NCI-H774 (cell line): ENCODE measurements at regions not wholly inside any gene's neighbourhood (a gene's known extent, or its start where the extent isn't known, plus 50 kb on each side); places are given as distances from the start of the nearest gene placed in this dataset.

ENCODE experiments used
- DNase-seq: peaks from one replicate; lab custom pipeline; 2025; lab: John Stamatoyannopoulos, UW

DNA sequence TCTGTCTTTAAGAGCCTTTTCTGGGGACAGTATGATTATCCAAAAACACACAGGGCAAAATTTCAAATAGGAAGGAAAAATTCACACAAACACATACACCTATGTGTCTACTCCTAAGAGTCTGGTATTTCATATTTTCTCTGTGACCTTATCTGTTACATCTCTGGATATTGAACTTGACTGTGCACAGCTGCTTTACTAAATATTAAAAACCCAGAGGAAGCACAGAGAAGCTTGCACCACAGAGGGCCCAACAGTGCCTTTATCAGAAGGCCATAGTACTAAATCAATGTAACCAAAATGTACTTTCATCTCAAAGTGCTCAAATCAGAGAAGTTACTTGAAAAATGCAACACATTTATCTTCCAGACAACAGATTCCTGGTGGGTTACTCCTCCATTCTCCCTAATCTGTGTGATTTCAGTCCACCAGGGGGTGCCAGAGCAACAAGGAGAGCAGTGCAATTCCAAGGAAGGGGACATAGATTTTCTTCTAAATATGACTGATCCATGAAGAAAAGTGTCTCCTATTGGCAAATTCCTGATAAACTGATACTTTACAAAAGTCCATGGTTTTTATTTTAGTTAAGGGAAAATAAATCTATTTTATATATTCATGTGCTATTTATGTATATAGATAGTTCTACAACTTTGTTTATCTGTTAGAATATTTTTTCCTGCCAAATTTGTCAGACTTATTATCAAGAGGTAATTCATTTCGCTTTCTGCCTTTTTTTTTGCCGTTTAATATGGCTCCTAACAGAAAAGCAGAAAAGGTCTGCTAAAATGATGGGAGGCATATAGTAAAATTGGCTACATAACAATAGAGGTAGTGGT, 617.6 kb downstream of the LRFN5 start:
- peak; percentile 50 for DNase-seq

DNA sequence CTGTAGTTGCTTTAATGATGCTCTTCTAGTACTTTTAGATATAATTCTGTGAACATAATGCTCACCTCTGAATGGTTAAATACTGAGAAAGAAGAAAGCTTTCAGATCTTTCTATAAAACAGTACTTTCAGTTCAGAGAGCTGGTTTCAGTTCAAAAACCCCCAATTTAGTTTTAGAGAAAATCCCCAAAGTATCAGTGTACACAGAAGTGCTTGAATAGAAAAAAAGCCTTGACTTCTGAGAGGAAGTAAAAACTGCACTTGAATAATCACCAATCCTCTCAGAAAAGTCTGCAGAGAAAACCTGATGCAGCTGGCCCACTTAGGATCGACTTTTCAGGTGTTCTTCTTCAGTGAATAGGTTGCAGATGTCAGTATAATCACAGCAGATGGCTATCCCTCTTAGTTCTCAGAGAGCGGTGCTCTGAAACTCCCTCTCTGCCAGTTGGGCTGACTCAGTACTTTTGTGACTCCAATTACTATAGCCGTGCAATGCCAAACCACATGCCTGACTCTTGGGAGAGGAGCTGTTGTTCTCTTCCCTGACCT, 616.3 kb downstream of the LRFN5 start:
- peak; percentile 54 for DNase-seq

GRCh38 chr14:42214981-42215491, 608.4 kb downstream of the LRFN5 start:
- no peak for DNase-seq

DNA sequence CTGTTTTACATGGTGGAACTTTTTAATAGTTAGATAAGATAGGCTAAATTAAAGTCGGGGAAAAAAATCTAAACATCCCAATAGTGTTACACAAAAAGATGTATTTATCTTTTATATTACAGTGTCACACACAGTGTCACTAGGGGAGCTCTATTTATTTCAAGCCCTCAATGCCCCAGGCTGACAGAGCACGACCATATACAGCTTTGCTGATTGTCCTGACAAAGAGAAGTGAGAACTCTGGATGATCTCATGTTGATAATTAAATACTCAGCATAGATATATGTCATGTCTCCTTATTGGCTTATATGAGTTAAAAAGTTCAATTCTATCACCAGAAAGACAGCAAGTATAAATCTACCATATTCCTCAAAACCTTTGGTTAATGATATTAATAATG, 594.3 kb downstream of the LRFN5 start:
- no peak for DNase-seq

DNA sequence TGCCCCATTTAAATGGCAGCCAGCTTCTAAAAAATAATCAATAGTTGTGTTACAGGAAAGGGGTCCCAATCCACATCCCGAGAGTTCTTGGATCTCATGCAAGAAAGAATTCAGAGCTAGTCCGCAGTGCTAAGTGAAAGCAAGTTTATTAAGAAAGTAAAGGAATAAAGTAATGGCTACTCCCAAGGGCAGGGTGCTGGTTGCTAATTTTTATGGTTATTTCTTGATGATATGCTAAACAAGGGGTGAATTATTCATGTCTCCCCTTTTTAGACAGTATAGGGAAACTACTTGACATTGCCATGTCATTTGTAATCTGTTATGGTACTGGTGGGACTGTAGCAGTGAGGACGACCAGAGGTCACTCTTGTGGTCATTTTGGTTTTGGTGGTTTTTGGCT, 591.3 kb downstream of the LRFN5 start:
- no peak for DNase-seq

- no peak for DNase-seq
These were observed 586.3 kb downstream of the LRFN5 start for GRCh38 chr14:42192738-42193653.

GRCh38 chr14:42190744-42191143, 584.1 kb downstream of the LRFN5 start:
- no peak for DNase-seq

- DNase-seq: no peak
These were observed 581.2 kb downstream of the LRFN5 start for GRCh38 chr14:42187846-42188245.

- no peak for DNase-seq
These were observed 579.0 kb downstream of the LRFN5 start for GRCh38 chr14:42185718-42186117.

- DNase-seq: peak; percentile 92
These were observed 567.7 kb downstream of the LRFN5 start for GRCh38 chr14:42174357-42174756.

DNA sequence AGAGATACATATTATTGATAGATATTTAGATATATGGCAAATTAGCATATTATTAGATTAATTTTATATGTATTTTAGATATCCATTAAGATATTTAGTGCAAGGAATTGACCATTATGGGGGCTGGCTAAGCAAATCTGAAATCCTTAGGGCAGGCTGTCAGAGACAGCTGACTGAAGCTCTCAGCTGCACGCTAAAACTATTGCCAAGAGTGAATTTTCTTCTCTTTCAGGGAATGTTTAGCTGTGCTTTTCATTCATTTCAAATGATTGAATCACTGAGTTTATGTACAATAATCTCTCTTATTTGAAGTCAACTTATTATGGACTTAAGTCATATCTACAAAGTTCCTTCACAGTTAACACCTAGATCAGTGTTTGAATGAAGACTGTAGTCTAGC, 566.5 kb downstream of the LRFN5 start:
- no peak for DNase-seq

GRCh38 chr14:42172304-42172703, 565.6 kb downstream of the LRFN5 start:
- no peak for DNase-seq

GRCh38 chr14:42163136-42163535, 556.5 kb downstream of the LRFN5 start:
- DNase-seq: no peak

GRCh38 chr14:42159138-42159537, 552.5 kb downstream of the LRFN5 start:
- no peak for DNase-seq

DNA sequence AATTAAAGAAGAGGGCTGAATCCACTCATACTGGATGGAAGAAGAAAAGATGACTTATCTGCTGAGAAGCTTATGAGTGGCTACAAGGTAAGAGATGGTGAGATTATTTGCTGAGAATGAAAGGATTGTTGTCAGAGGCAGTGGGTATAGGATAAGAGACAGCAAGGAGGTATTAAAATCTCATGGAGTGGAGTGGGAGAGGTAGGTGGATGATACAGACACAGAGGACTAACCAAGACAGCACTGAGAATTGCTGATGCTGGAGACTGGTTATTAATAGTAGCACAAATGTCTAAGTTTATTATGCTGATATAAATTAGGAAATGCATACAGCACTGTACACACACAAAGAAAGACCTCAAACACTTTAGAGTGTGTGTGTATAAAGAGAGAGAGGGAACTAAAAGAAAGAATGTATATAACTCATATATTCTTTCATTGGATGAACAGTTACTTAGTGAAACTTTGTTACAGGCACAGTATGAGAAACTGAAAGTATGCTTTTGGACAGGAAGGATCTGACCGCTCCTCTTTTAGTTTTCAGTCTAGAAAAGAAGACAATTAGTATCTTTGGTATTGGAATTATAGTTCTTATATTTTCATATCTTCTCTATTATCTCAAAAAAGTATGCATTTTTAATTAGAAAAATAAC, 543.1 kb downstream of the LRFN5 start:
- no peak for DNase-seq

GRCh38 chr14:42145766-42146165, 539.1 kb downstream of the LRFN5 start:
- no peak for DNase-seq

DNA sequence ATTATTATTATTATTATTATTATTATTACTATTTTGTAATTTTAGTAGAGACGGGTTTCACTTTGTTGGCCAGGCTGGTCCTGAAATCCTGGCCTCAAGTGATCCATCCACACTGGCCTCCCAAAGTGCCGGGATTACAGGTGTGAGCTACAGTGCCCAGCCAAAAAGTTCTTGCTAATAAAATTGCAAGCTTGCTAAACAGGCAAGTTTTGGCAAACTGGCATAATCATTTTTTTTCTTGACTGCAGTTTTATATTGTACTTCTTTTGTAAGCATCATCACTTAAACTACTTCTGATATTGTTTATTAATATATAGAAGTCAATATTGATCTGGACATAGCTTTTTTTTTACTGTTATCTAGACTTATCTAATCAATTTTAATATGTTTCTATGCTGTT, 536.4 kb downstream of the LRFN5 start:
- DNase-seq: no peak

GRCh38 chr14:42141328-42141727, 534.7 kb downstream of the LRFN5 start:
- DNase-seq: no peak

- no peak for DNase-seq
These were observed 534.2 kb downstream of the LRFN5 start for GRCh38 chr14:42140831-42141279.

GRCh38 chr14:42140001-42140400, 533.3 kb downstream of the LRFN5 start:
- no peak for DNase-seq

GRCh38 chr14:42138406-42138805, 531.7 kb downstream of the LRFN5 start:
- DNase-seq: no peak

GRCh38 chr14:42130815-42131214, 524.1 kb downstream of the LRFN5 start:
- no peak for DNase-seq
